Skeletal muscle satellite cell (primary cell): ENCODE measurements at regions not wholly inside any gene's neighbourhood (a gene's known extent, or its start where the extent isn't known, plus 50 kb on each side); places are given as distances from the start of the nearest gene placed in this dataset.
"Not testable (repeated sequence)": the region's sequence is repeated elsewhere in the genome, so short reads cannot be mapped to it uniquely, and the experiment has no call there.

Experiments used
- H3K27me3 ChIP-seq: 2 replicates; pipeline ENCODE4 v1.7.0; 2013; ENCODE audit warnings: low read length; ENCODE audit not compliant: control insufficient read depth, insufficient read depth
- H3K36me3 ChIP-seq: 2 replicates; pipeline ENCODE4 v1.7.0; 2013; ENCODE audit warnings: mild to moderate bottlenecking, control low read depth, low read length; ENCODE audit not compliant: insufficient read depth
- H3K4me1 ChIP-seq: 2 replicates; pipeline ENCODE4 v1.7.0; 2013; ENCODE audit warnings: low read length; ENCODE audit not compliant: control insufficient read depth, insufficient read depth
- H3K4me2 ChIP-seq: 2 replicates; pipeline ENCODE4 v1.7.0; 2013; ENCODE audit warnings: mild to moderate bottlenecking, low read length
- H3K4me3 ChIP-seq: 2 replicates; pipeline ENCODE4 v1.7.0; 2013; ENCODE audit warnings: low read length
- H3K9ac ChIP-seq: 2 replicates; pipeline ENCODE4 v1.7.0; 2013; ENCODE audit warnings: mild to moderate bottlenecking, low read depth, low read length, moderate library complexity
- H3K9me3 ChIP-seq: replicated peaks from 2 replicates; pipeline ENCODE4 v1.7.0; 2013; ENCODE audit warnings: mild to moderate bottlenecking, control low read depth, low read length

GRCh38 chr5:62773460-62773859 lies 194.8 kb downstream of the LRRC70 start:
- Histone ChIP-seq H3K4me1 (no peaks in the 10 kb centered on the region), H3K4me3 (no peak overlapping the region), H3K9ac (no peak overlapping the region), H3K36me3 (no peaks in the 10 kb centered on the region), H3K9me3 (no peaks in the 10 kb centered on the region), H3K4me2 (no peak overlapping the region), H3K27me3 (no peaks in the 10 kb centered on the region)

GRCh38 chr5:62771341-62771740 lies 192.7 kb downstream of the LRRC70 start:
- no peak overlapping the region for H3K4me2 ChIP-seq
- H3K9ac ChIP-seq, result no peak overlapping the region
- H3K9me3 ChIP-seq, result no peaks in the 10 kb centered on the region
- H3K4me1 ChIP-seq, result no peaks in the 10 kb centered on the region
- H3K4me3 ChIP-seq, result no peak overlapping the region
- no peaks in the 10 kb centered on the region for H3K36me3 ChIP-seq
- no peaks in the 10 kb centered on the region for H3K27me3 ChIP-seq

- H3K4me3 ChIP-seq, result no peak overlapping the region
- H3K9ac ChIP-seq, result no peak overlapping the region
- H3K4me1 ChIP-seq, result no peaks in the 10 kb centered on the region
- no peak overlapping the region for H3K4me2 ChIP-seq
- H3K27me3 ChIP-seq, result no peaks in the 10 kb centered on the region
- H3K9me3 ChIP-seq, result no peaks in the 10 kb centered on the region
- H3K36me3 ChIP-seq, result no peaks in the 10 kb centered on the region
Observed at GRCh38 chr5:62767650-62768049, 189.0 kb downstream of the LRRC70 start.

- H3K36me3 ChIP-seq, result no peaks in the 10 kb centered on the region
- no peak overlapping the region for H3K4me3 ChIP-seq
- no peak overlapping the region for H3K9ac ChIP-seq
- H3K27me3 ChIP-seq, result no peaks in the 10 kb centered on the region
- no peaks in the 10 kb centered on the region for H3K9me3 ChIP-seq
- H3K4me1 ChIP-seq, result no peaks in the 10 kb centered on the region
- H3K4me2 ChIP-seq, result no peak overlapping the region
Observed at GRCh38 chr5:62767077-62767476, 188.5 kb downstream of the LRRC70 start.

GRCh38 chr5:62762503-62762902 lies 183.9 kb downstream of the LRRC70 start:
- Histone ChIP-seq H3K4me1 (no peaks in the 10 kb centered on the region), H3K9ac (no peak overlapping the region), H3K9me3 (no peaks in the 10 kb centered on the region), H3K27me3 (no peaks in the 10 kb centered on the region), H3K4me2 (no peak overlapping the region), H3K4me3 (no peak overlapping the region), H3K36me3 (no peaks in the 10 kb centered on the region)

- H3K4me3 ChIP-seq, H3K9me3 ChIP-seq, H3K36me3 ChIP-seq: not testable (repeated sequence)
Observed at GRCh38 chr5:62757686-62758085, 179.1 kb downstream of the LRRC70 start.

GRCh38 chr5:62752998-62753367 lies 174.4 kb downstream of the LRRC70 start:
- H3K27me3 ChIP-seq, H3K4me3 ChIP-seq, H3K9me3 ChIP-seq, H3K36me3 ChIP-seq, H3K9ac ChIP-seq, H3K4me2 ChIP-seq, H3K4me1 ChIP-seq: not testable (repeated sequence)

More at GRCh38 chr5:62757686-62758085, 179.1 kb downstream of the LRRC70 start:
- not testable (repeated sequence) for H3K4me2 ChIP-seq, H3K27me3 ChIP-seq, H3K9ac ChIP-seq, H3K4me1 ChIP-seq

- H3K27me3 ChIP-seq, H3K9me3 ChIP-seq, H3K4me2 ChIP-seq, H3K4me3 ChIP-seq, H3K9ac ChIP-seq, H3K4me1 ChIP-seq, H3K36me3 ChIP-seq: not testable (repeated sequence)
Observed at GRCh38 chr5:62752056-62752997, 173.7 kb downstream of the LRRC70 start.

- Histone ChIP-seq H3K4me2 (no peak overlapping the region), H3K4me3 (no peak overlapping the region), H3K9me3 (no peaks in the 10 kb centered on the region), H3K36me3 (no peaks in the 10 kb centered on the region), H3K4me1 (no peaks in the 10 kb centered on the region), H3K9ac (no peak overlapping the region), H3K27me3 (peaks cover 3% of the 10 kb centered on the region)
Observed at GRCh38 chr5:62742207-62742606, 163.6 kb downstream of the LRRC70 start.

GRCh38 chr5:62741761-62742160 lies 163.1 kb downstream of the LRRC70 start:
- Histone ChIP-seq H3K27me3 (peaks cover 3% of the 10 kb centered on the region), H3K9ac (no peak overlapping the region), H3K4me3 (no peak overlapping the region), H3K9me3 (no peaks in the 10 kb centered on the region), H3K36me3 (no peaks in the 10 kb centered on the region), H3K4me1 (no peaks in the 10 kb centered on the region), H3K4me2 (no peak overlapping the region)

- Histone ChIP-seq H3K4me3 (no peak overlapping the region), H3K4me1 (no peaks in the 10 kb centered on the region), H3K27me3 (peaks cover 3% of the 10 kb centered on the region), H3K9me3 (no peaks in the 10 kb centered on the region), H3K9ac (no peak overlapping the region), H3K36me3 (no peaks in the 10 kb centered on the region), H3K4me2 (no peak overlapping the region)
Observed at GRCh38 chr5:62737766-62738165, 159.1 kb downstream of the LRRC70 start.

- Histone ChIP-seq H3K4me2 (no peak overlapping the region), H3K4me1 (no peaks in the 10 kb centered on the region), H3K27me3 (peaks cover 3% of the 10 kb centered on the region), H3K36me3 (no peaks in the 10 kb centered on the region), H3K9me3 (no peaks in the 10 kb centered on the region), H3K4me3 (no peak overlapping the region), H3K9ac (no peak overlapping the region)
Observed at GRCh38 chr5:62732677-62733121, 154.1 kb downstream of the LRRC70 start.
